Transverse colon (tissue), 4 donors: ENCODE measurements at regions not wholly inside any gene's neighbourhood (a gene's known extent, or its start where the extent isn't known, plus 50 kb on each side); places are given as distances from the start of the nearest gene placed in this dataset.

ENCODE experiments used
- DNase-seq: peaks from one replicate; pipeline ENCODE4 v3.0.0-alpha.2; 2019
- H3K27ac ChIP-seq, 4 donors: fragments of 200-600 bp; sonication (generic); 2 replicates each; pipeline ENCODE4 v1.5.1; 2016 to 2018; ENCODE audit warnings: inconsistent platforms in 4 of 4
- H3K27me3 ChIP-seq: fragments of 200-600 bp; sonication (generic); 2 replicates; pipeline ENCODE4 v1.5.1; 2017; ENCODE audit warnings: inconsistent platforms
- H3K36me3 ChIP-seq, 4 donors: fragments of 200-600 bp; sonication (generic); 2 replicates each; pipeline ENCODE4 v1.5.1; 2017 to 2019; ENCODE audit warnings: inconsistent platforms in 4 of 4
- H3K4me1 ChIP-seq, 4 donors: fragments of 200-600 bp; sonication (generic); 2 replicates each; pipeline ENCODE4 v1.5.1; 2017 to 2020; ENCODE audit warnings: inconsistent platforms in 4 of 4
- H3K4me3 ChIP-seq, 4 donors: fragments of 200-600 bp; sonication (generic); 1 replicate in 1 of 4; 2 replicates in 3 of 4; pipeline versions ENCODE4 v1.5.1 to v1.6.1; 2017 to 2019; ENCODE audit warnings: inconsistent platforms in 4 of 4
- H3K9me3 ChIP-seq, 2 donors: fragments of 200-600 bp; sonication (generic); 2 replicates each; pipeline ENCODE4 v1.5.1; 2017 to 2019; ENCODE audit warnings: inconsistent platforms in 2 of 2
- CTCF ChIP-seq, 5 experiments: fragments of 200-600 bp in 3 of 5; fragments of 450-650 bp in 2 of 5; sonication (generic) in 3 of 5; IDR thresholded peaks; 1 replicate in 2 of 5; 2 replicates in 3 of 5; pipeline ENCODE4 v1.5.1; 2016 to 2017; ENCODE audit warnings: antibody characterized with exemption in 5 of 5, inconsistent platforms in 3 of 5, mild to moderate bottlenecking in 2 of 5, moderate library complexity in 1 of 5
- EP300 ChIP-seq: sonication (generic); formaldehyde crosslinking; IDR thresholded peaks from one replicate; pipeline ENCODE4 v1.6.1; 2017; ENCODE audit warnings: antibody characterized with exemption, low read depth
- POLR2A ChIP-seq: fragments of 450-650 bp; IDR thresholded peaks from one replicate; pipeline ENCODE4 v1.6.1; 2016; ENCODE audit warnings: antibody characterized with exemption, mild to moderate bottlenecking, moderate library complexity
- POLR2AphosphoS5 ChIP-seq, 3 donors: sonication (generic); formaldehyde crosslinking; IDR thresholded peaks; one replicate each; pipeline ENCODE4 v1.6.1; 2016; ENCODE audit warnings: antibody characterized with exemption in 3 of 3
- WGBS, 2 donors: methylation state at CpG; one replicate each; pipeline ENCODE4 v1.1.5; 2018; ENCODE audit warnings: low coverage in 1 of 2; 5-methylcytosine and 5-hydroxymethylcytosine counted together
- in situ Hi-C, 4 donors: fragments of 200-750 bp; cut with MboI; loops; one replicate each; pipeline versions ENCODE4 v1.15.0 to v1.15.1; 2017; ENCODE audit warnings: low sequenced_read_pairs in 3 of 4, low pct_ligation_motif_present in 1 of 4, low pct_unique_long_range_greater_than_20kb in 1 of 4
- intact Hi-C: fragments of 100-400 bp; cut with DNase I; formaldehyde crosslinking; loops from one replicate; pipeline ENCODE4 v1.15.1; 2023; ENCODE audit warnings: low total_unique reads

DNA sequence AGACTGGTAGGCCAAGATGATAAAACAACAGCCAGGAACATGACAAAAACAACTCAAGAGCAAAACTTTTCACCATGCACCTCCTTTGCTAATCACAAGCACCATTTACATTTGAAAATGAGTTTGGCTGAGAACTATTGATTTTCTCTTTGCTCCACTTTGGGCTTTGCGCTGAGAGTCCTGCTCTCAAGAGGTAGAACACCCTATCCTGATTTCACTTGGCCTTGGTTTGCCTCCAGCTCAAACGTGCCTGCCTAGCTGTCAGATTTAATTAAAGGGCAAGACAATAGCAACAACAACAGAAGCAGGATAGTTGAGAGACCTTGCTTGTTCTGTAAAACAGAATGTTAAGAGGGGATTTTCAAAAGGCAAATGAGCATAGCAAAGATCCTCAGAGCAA lies 128.2 kb upstream of the ASTN2 start:
- no peaks in the 10 kb centered on the region for H3K9me3 ChIP-seq
- intact Hi-C loops = no loop called here
- TF ChIP-seq POLR2AphosphoS5 (IDR thresholded peaks at IDR 0.05) (no peak), POLR2A (no peak), CTCF (IDR thresholded peaks at IDR 0.05) (no peak), EP300 (no peak)
- no peaks in the 10 kb centered on the region for H3K27me3 ChIP-seq
- WGBS, 2 donors = 42 to 49% methylated on average over 2 of the region's 2 CpGs
- H3K4me3 ChIP-seq = no peak overlapping the region
- peaks cover 0 to 6% (median 0%) of the 10 kb centered on the region in 4 donors for H3K4me1 ChIP-seq
- no peak for DNase-seq
- in situ Hi-C loops = no loop called here
- H3K36me3 ChIP-seq = no peaks in the 10 kb centered on the region
- H3K27ac ChIP-seq = no peak overlapping the region

GRCh38 chr9:117542021-117542420 lies 127.2 kb upstream of the ASTN2 start:
- Histone ChIP-seq H3K4me3 (no peak overlapping the region), H3K36me3 (no peaks in the 10 kb centered on the region), H3K27me3 (no peaks in the 10 kb centered on the region), H3K4me1 (no peaks in the 10 kb centered on the region), H3K27ac (no peak overlapping the region), H3K9me3 (no peaks in the 10 kb centered on the region)
- intact Hi-C loops = no loop called here
- TF ChIP-seq EP300 (no peak), POLR2AphosphoS5 (IDR thresholded peaks at IDR 0.05) (no peak), CTCF (IDR thresholded peaks at IDR 0.05) (no peak), POLR2A (no peak)
- in situ Hi-C loops = no loop called here
- no peak for DNase-seq
- WGBS, 2 donors = 57 to 61% methylated on average over 3 of the region's 3 CpGs

DNA sequence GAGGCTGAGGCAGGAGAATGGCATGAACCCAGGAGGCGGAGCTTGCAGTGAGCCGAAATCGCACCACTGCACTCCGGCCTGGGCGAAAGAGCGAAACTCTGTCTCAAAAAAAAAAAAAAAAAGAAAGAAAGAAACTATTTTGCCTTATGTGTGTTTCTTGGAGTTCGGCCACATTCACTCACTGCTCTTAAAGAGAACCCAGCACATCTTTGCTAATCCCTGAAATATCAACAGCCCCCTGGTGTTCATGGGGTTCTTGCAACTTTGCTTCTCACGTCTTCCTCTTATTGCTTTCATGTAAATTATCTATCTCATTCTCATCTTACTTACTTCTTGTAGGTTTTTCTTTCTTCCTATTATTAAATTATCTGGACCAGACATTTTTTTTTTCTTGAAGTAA lies 126.3 kb upstream of the ASTN2 start:
- intact Hi-C loops = no loop called here
- Histone ChIP-seq H3K4me1 (no peaks in the 10 kb centered on the region), H3K9me3 (no peaks in the 10 kb centered on the region), H3K36me3 (no peaks in the 10 kb centered on the region), H3K27ac (no peak overlapping the region), H3K27me3 (no peaks in the 10 kb centered on the region), H3K4me3 (no peak overlapping the region)
- no peak for TF ChIP-seq CTCF (IDR thresholded peaks at IDR 0.05)
- TF ChIP-seq POLR2A = no peak
- TF ChIP-seq POLR2AphosphoS5 (IDR thresholded peaks at IDR 0.05) = no peak
- TF ChIP-seq EP300 = no peak
- 72 to 87% methylated on average over 3 to 8 of the region's 8 CpGs for WGBS, 2 donors
- no peak for DNase-seq
- in situ Hi-C loops = no loop called here

DNA sequence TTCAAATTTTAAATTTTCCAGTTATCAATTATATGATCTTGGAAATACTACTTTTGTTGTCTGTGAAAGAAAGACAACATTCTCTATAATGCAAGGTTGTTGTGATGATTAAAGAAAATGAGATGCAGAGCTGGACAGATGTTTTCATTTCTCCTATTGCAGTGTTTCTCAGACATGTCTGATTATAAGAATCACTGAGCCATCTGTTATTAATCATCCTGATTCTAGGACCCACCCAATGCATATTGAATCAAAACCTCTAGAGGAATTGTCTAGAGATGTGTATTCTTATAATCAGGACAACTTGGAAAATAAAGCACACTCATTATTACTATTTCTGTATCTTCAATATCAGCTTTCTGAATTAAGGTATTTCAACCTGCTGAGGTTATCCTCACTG lies 121.1 kb upstream of the ASTN2 start:
- no peak for DNase-seq
- H3K4me3 ChIP-seq = no peak overlapping the region
- no peak for TF ChIP-seq CTCF (IDR thresholded peaks at IDR 0.05)
- H3K4me1 ChIP-seq = no peaks in the 10 kb centered on the region
- no peaks in the 10 kb centered on the region for H3K9me3 ChIP-seq
- intact Hi-C loops = no loop called here
- in situ Hi-C loops = no loop called here
- H3K36me3 ChIP-seq = no peaks in the 10 kb centered on the region
- H3K27ac ChIP-seq = no peak overlapping the region
- H3K27me3 ChIP-seq = no peaks in the 10 kb centered on the region
